ENCODE measurements at regions not wholly inside any gene's neighbourhood (a gene's known extent, or its start where the extent isn't known, plus 50 kb on each side); places are given as distances from the start of the nearest gene placed in this dataset.

DNA sequence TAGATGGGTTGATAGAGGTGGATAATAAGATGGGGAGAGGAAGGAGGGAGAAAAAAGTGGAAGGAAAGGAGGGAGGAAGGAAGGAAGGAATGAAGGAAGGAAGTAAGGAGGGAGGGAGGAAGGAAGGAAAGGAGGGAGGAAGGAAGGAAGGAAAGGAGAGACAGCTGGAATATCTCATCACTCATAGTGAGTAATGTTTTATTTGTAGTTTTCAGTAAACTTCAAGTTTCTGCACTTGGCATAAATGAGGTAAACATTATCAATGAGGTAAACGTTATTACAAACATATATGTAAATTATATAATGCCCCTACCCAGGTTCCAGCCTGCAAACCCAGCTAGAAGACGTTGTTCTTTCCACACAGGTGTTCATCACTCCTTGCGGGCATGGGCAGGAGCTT, 89.8 kb upstream of the XYLT1 start (continued):
- TF ChIP-seq TEAD4 (CRISPR knock-in tag; IDR thresholded peaks at IDR 0.05) (no peak), CBFB (CRISPR knock-in tag; IDR thresholded peaks at IDR 0.05; ENCODE audit: low read depth) (no peak), USF1 (CRISPR knock-in tag; IDR thresholded peaks at IDR 0.05) (no peak), HMGA2 (CRISPR knock-in tag; IDR thresholded peaks at IDR 0.05) (no peak), ZBTB21 (CRISPR knock-in tag; IDR thresholded peaks at IDR 0.05; ENCODE audit: borderline replicate concordance) (no peak), SP1 (CRISPR knock-in tag; conservative IDR thresholded peaks at IDR 0.05) (no peak), ARID4B (CRISPR knock-in tag; IDR thresholded peaks at IDR 0.05; ENCODE audit: borderline replicate concordance) (no peak), SOX15 (CRISPR knock-in tag; IDR thresholded peaks at IDR 0.05) (no peak), AFF4 (CRISPR knock-in tag; IDR thresholded peaks at IDR 0.05; ENCODE audit: borderline replicate concordance) (no peak), ZNF416 (CRISPR knock-in tag; IDR thresholded peaks at IDR 0.05) (no peak), ETV6 (CRISPR knock-in tag; IDR thresholded peaks at IDR 0.05) (no peak), NR1H2 (CRISPR knock-in tag; IDR thresholded peaks at IDR 0.05) (no peak)
- TF ChIP-seq, protein P1, sequence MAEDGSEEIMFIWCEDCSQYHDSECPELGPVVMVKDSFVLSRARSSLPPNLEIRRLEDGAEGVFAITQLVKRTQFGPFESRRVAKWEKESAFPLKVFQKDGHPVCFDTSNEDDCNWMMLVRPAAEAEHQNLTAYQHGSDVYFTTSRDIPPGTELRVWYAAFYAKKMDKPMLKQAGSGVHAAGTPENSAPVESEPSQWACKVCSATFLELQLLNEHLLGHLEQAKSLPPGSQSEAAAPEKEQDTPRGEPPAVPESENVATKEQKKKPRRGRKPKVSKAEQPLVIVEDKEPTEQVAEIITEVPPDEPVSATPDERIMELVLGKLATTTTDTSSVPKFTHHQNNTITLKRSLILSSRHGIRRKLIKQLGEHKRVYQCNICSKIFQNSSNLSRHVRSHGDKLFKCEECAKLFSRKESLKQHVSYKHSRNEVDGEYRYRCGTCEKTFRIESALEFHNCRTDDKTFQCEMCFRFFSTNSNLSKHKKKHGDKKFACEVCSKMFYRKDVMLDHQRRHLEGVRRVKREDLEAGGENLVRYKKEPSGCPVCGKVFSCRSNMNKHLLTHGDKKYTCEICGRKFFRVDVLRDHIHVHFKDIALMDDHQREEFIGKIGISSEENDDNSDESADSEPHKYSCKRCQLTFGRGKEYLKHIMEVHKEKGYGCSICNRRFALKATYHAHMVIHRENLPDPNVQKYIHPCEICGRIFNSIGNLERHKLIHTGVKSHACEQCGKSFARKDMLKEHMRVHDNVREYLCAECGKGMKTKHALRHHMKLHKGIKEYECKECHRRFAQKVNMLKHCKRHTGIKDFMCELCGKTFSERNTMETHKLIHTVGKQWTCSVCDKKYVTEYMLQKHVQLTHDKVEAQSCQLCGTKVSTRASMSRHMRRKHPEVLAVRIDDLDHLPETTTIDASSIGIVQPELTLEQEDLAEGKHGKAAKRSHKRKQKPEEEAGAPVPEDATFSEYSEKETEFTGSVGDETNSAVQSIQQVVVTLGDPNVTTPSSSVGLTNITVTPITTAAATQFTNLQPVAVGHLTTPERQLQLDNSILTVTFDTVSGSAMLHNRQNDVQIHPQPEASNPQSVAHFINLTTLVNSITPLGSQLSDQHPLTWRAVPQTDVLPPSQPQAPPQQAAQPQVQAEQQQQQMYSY (CRISPR knock-in tag; IDR thresholded peaks at IDR 0.05), result no peak

DNA sequence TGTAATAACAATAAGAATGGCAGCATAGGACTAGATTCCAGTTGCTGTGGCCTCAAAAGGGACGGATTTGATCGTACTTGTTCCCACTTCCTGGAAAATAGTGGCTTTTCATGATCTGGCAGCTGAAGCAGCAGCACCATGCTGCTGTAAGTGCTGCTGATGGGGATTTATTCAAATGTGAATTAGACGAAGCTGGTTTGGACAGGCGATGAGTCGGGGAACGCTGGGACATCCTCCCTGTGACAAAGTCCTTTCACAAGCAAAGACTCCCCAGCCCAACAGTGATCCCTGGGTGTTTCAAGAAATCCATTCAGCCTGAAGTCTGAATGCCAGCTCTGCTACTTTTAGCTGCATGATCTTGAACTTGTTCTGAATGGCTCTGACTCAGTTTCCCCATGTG, 88.6 kb upstream of the XYLT1 start:
- H3K27ac Mint-ChIP-seq, result no peak overlapping the region
- no peaks in the 10 kb centered on the region for H3K27me3 Mint-ChIP-seq (ENCODE audit: low read depth)
- ATAC-seq (no peak), DNase-seq (ENCODE audit: low spot score) (no peak)
- no peak overlapping the region for H3K4me3 Mint-ChIP-seq
- H3K4me1 Mint-ChIP-seq, result no peaks in the 10 kb centered on the region; the same call in 1 of the 2 replicates
- H3K36me3 Mint-ChIP-seq, result no peaks in the 10 kb centered on the region
- no peak for TF ChIP-seq ZNF263 (CRISPR knock-in tag; IDR thresholded peaks at IDR 0.05; ENCODE audit: low read depth)
- TF ChIP-seq SP1 (CRISPR knock-in tag; conservative IDR thresholded peaks at IDR 0.05), result no peak
- TF ChIP-seq, protein P2, sequence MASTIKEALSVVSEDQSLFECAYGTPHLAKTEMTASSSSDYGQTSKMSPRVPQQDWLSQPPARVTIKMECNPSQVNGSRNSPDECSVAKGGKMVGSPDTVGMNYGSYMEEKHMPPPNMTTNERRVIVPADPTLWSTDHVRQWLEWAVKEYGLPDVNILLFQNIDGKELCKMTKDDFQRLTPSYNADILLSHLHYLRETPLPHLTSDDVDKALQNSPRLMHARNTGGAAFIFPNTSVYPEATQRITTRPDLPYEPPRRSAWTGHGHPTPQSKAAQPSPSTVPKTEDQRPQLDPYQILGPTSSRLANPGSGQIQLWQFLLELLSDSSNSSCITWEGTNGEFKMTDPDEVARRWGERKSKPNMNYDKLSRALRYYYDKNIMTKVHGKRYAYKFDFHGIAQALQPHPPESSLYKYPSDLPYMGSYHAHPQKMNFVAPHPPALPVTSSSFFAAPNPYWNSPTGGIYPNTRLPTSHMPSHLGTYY (CRISPR knock-in tag; IDR thresholded peaks at IDR 0.05), result no peak
- no peak for TF ChIP-seq KAT7 (CRISPR knock-in tag; IDR thresholded peaks at IDR 0.05; ENCODE audit: borderline replicate concordance)
- TF ChIP-seq, protein P1 (CRISPR knock-in tag; IDR thresholded peaks at IDR 0.05), result no peak
- no peak for TF ChIP-seq CBFB (CRISPR knock-in tag; IDR thresholded peaks at IDR 0.05; ENCODE audit: low read depth)
- no peak for TF ChIP-seq CREM (CRISPR knock-in tag; IDR thresholded peaks at IDR 0.05)
- TF ChIP-seq ZNF219 (CRISPR knock-in tag; IDR thresholded peaks at IDR 0.05; ENCODE audit: borderline replicate concordance), result no peak
- CTCF ChIA-PET, result interaction anchor here (1.4 to 5.5 kb wide), 2 partner anchors 14 to 20 kb away, joined by 4 to 34 read pairs; no protein-coding TSS in a partner anchor
- POLR2A ChIA-PET, result no interaction called here
- no peaks in the 10 kb centered on the region for H3K9me3 Mint-ChIP-seq

Data from WTC11 (cell line).